IPS-NIHi11 (cell line): ENCODE measurements at regions not wholly inside any gene's neighbourhood (a gene's known extent, or its start where the extent isn't known, plus 50 kb on each side); places are given as distances from the start of the nearest gene placed in this dataset.
"Not testable (repeated sequence)": the region's sequence is repeated elsewhere in the genome, so short reads cannot be mapped to it uniquely, and the experiment has no call there.

Source experiments
- DNase-seq: peaks from one replicate; pipeline ENCODE4 v3.0.0; 2012; ENCODE audit warnings: mixed read lengths, low spot score

DNA sequence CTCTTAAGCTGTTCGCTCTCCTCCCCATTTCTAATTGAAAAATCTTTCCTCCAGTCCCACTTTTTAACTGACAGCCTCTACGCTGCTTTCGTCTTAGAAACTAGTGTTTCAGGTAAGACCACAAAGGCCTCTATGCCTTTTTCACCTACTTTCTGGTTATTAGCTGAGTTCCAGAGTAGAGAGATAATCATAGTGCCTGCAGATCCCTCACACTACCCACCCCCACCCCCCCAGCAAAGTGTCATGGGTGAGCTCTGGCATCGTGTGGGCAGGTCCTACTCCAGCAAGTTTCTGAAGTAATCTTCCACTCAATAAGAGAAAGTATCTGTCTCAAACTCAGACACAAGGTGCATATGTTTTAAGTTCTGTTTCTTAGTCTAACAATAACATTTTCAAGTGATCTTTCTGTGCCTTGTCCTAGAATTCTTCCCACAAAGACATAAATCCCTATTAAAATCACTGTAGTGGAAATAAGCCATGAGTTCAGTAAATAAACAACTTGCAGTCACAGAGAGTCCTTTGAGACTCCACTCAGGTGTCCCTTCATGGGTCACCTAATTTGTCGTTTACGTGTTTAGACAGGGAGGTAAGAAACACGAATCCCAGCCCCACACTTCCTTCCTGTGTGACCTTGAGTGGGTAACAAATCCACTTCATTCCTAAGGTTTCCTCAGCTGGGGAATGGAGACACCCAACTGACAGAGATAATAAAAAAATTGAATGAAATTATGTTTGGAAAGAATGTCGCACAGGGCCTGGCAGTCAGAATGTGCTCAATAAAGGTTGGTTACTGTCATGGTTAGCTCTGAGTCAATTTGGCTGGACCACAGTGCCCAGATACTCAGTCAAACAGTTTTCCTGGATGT, 228.9 kb upstream of the CAND1 start:
- no peak for DNase-seq

GRCh38 chr12:67040861-67041137, 228.4 kb upstream of the CAND1 start:
- DNase-seq = no peak

DNA sequence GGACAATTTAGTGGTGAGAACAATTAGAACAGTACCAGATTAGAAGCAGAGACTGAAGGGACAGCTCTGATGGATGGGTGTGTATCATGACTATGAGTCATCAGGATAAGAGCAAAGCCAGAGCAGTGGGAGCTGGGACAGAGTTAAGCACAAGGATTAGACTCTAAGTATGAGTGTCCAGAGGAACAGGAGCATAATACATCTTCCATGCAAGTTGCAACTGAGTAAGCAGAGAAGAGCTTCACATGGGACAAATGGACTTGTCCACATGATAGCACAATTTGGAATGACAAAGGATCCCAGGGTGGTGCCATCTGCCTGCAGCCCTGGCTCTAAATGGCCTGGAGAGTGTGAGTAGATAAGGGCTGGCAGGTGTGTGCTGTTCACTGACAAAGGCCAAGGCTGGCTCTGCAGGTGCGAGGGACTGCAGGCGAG, 226.4 kb upstream of the CAND1 start:
- peak; percentile 37 for DNase-seq

DNA sequence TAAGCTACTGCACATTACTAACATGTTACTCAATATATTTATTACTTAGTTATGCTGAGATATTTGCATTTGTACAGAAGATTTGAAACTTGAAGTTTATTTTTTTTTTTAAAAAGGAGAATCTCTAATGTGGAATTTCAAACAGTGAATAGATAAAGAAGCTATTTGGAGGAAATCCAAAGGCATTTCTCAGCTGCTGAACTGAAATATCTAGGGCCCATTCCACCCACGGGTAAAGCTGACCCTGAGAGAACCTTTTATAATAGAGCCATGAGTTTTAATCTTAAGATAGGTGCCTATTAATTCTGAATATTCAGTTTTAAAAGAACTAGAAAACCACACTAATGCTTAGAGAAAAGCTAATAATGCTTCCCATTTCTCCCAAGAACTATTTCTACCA, 225.4 kb upstream of the CAND1 start:
- DNase-seq = no peak

DNA sequence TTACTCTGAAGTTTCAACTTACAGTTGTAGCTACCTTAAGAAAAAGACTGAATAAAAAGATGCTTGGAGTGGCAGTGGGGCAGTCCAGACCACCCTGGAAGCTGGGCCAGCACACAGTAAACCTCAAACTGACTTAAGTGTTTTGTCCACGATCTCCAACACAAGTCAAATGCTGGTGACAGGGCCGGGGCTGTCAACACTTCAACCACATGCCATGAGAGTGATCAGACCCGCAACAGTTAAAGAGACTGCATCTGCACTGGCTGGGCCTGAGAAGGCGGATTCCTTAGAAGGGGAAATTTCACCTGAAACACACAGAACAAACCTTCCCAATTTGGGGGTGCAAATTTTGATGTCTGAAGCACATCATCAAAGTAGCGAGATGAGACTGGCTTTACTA, 223.5 kb upstream of the CAND1 start:
- DNase-seq = no peak

- DNase-seq = peak; percentile 14
These were observed 223.1 kb upstream of the CAND1 start for GRCh38 chr12:67046062-67046461.

DNA sequence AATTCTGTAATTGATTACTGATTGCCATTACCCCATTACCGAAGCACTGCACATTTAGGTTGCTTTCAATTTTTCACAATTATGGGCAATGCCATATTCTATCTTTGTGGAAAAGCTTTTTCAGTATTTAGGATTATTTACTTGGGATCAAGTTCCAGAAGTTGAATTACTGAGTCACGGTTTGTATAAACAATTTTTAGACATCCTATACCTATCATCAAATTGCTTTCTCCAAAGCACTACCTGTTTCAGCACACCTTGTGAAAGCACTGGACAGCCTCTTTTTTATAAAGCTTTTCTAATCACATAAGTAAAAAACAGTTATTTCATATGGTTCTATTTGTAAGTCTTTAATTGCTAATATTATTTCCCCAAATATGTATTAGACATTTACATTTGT, 221.5 kb upstream of the CAND1 start:
- DNase-seq = no peak

- no peak for DNase-seq
These were observed 220.8 kb upstream of the CAND1 start for GRCh38 chr12:67048371-67048770.

- not testable (repeated sequence) for DNase-seq
These were observed 220.0 kb upstream of the CAND1 start for GRCh38 chr12:67049199-67049598.

GRCh38 chr12:67052981-67053380, 216.2 kb upstream of the CAND1 start:
- DNase-seq = no peak

DNA sequence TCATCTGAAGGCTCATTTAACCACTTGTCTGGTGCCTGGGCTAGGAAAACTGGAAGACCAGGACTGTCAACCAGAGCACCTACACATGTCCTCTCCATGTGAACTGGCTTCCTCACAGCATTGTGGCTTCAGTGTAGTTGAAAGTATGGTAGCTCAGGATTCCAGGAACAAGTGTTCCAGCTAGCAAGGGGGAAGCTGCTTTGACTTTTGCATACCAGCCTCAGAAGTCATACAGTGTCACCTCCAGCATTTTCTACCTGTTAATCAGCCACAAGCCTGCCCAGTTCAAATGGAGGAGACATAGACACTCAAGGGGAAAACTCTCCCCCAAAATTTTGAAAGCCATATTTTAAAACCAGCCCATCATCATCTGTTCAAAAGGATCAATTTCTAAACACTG, 212.8 kb upstream of the CAND1 start:
- DNase-seq = no peak

DNA sequence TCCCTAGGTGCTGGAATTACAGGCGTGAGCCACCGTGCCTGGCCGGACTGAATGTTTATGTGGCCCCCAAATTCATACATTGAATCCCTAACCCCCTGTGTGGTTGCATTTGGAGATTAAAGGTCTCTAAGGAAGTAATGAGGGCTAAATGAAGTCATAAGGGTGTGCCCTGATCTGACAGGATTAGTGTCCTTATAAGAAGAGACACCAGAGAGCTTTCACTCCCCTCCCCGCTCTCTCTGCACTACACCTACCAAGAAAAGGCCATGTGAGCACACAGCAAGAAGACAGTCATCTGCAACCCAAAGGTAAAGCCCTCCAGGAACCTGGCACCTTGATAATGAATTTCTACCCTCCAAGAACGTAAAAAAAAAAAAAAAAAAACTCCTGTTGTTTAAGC, 212.1 kb upstream of the CAND1 start:
- no peak for DNase-seq

DNA sequence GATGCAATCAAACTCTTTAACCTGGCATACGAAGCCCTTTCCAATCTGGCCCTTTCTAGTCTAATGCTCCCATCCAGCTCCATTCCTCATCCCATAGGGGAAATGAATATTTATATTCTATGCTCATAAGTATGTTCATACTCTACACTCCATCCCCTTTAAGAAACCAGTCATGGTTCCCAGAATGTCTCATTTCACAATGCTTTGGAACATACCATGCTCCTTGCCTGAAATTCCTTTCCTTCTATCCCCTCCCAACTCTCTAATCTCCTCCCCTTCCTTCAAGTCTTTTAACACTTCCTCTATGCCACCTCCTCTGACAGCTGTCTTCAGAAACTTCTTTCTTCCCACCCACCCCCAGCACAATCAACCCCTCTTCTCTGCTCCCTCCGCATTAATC, 207.0 kb upstream of the CAND1 start:
- no peak for DNase-seq

DNA sequence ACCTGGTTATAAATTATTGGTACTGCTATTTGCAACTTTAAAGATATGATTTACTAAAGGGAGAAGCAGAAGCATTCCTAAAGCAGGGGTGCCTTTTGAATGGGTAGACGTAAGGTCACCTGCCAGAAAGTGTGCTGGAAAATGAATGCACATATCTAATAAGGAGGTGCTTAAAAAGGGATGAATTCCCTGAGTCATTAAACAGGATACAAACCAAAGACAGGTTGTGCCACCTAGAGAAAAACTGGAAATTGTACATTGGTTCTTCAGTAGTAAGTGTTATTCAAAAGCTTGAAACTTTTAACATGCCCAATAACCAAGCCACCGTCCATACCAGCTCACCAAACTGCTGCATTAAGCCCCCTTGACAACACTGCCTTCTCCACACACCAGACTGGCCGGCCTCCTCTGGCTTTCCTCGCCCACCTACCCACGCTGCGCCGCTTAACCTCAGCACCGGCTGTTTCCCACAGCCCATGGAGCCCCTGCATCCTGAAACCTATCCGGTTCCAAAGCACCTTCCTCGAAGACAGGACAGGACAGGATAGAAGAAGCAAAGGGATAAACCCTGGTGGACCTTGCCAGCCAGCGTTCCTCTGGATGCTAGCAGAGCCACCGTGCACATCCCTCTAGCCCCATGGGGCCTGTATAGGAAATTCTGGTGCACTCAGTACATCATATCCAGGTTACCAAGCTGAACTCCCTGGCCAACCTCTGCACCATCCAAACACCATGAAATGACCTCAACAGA, 201.5 kb upstream of the CAND1 start:
- no peak for DNase-seq

DNA sequence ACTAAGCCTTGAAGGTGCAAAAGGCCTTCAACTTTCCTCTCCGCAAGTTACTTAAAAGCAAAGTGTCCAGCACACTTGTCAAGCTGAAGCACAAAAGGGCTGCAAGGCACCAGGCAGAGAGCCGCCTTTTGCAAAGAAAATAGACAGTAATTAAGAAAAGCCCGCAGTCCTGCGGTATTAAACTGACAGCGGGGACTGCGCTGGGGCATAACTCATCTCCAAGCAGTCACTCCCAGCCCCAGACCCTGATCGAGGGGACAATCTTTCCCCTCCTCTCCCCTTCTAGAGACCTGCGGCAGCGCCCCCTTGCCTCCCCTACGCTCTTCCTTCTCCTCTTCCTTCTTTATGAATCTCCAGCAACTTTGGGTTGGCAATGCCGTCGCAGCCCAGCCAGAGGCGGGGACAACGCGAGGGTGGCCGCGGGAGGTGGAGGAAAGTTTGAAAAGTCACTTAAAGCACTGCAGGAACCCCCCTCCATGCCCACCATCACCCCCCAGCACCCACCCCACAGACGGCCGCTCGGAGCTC, 200.9 kb upstream of the CAND1 start:
- DNase-seq = peak; percentile 34

GRCh38 chr12:67068761-67069450, 200.3 kb upstream of the CAND1 start:
- peak; percentile 80 for DNase-seq

GRCh38 chr12:67069451-67070306, 199.5 kb upstream of the CAND1 start:
- DNase-seq = peak; percentile 59

DNA sequence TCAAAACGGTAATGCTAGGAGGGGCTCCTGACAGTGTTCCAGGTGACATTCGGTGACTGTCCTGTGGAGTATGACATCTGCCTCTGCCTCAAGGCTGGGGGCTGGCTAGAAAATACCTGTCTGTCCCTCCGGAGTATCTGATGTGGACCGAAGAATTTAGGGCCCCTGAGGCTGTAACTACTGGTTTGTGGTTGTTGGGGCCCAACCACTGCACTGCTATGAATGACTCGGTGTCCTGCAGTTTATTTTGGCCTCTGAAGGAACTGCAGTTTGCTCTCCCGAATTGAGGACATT, 198.9 kb upstream of the CAND1 start:
- DNase-seq = no peak

DNA sequence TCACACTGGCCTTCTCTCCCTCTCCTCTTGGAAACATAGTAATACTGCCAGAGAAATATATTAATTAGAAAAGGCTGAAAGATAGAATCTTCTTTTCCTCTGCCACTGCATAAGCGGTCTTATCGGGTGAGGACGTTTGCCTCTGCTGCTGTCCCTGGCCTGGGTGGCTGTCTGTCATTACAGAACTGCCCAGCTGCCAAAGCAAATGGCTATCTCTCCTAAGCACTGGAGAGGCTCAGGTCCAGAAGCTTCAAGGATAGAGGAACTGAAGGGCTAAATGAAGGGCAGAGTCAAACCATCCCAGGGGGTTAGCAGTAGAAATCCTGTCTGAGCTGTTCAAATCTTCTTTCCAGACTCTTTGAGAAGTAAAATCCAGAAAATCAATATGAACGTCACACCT, 198.6 kb upstream of the CAND1 start:
- DNase-seq = no peak

DNA sequence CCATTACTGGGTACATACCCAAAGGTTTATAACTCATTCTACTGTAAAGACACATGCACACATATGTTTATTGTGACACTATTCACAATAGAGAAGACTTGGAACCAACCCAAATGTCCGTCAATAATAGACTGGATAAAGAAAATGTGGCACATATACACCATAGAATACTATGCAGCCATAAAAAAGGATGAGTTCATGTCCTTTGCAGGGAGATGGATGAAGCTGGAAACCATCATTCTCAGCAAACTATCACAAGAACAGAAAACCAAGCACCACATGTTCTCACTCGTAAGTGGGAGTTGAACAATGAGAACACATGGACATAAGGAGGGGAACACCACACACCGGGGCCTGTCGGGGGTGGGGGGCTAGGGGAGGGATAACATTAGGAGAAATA, 196.9 kb upstream of the CAND1 start:
- not testable (repeated sequence) for DNase-seq

DNA sequence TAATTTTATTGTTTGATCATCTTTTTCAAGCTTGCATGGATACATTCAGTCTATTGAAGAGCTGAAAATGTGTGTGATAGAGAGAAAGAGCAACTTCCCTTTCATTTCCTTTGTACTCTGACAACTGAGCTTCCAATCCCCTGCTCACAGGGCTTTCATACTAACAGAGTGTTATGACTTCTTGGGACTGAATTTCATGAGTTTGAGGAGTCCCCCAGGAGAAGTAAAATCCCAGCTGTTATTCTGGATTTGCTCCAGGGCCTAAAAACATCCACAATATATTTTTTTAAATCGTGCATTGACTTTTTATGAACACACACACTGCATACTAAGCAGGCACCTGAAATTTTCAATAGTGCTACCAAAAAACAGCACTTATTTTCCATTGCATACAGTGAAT, 195.8 kb upstream of the CAND1 start:
- no peak for DNase-seq

- no peak for DNase-seq
These were observed 195.1 kb upstream of the CAND1 start for GRCh38 chr12:67074072-67074471.
